ENCODE measurements at regions not wholly inside any gene's neighbourhood (a gene's known extent, or its start where the extent isn't known, plus 50 kb on each side); places are given as distances from the start of the nearest gene placed in this dataset.

DNA sequence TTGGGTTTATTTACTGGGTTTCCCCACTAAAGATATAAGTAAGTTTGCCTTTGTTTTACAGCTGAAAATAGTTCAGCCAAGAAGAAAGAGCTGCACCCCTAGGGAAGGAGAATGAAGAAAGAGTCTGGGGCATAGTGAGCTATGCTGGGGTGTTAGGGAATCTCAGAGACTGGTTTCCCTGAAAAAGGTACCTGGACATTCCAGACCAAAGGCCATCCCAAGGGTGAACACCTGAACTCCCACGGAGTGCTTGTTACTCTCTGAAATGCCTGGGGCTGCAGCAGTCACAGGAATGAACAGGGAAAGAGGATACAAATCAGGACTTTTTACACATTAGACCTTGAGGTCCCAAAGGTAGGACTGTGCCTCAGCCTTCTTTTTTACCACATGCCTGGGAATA, 337.6 kb upstream of the SLC10A2 start:
- TF ChIP-seq, protein P1, sequence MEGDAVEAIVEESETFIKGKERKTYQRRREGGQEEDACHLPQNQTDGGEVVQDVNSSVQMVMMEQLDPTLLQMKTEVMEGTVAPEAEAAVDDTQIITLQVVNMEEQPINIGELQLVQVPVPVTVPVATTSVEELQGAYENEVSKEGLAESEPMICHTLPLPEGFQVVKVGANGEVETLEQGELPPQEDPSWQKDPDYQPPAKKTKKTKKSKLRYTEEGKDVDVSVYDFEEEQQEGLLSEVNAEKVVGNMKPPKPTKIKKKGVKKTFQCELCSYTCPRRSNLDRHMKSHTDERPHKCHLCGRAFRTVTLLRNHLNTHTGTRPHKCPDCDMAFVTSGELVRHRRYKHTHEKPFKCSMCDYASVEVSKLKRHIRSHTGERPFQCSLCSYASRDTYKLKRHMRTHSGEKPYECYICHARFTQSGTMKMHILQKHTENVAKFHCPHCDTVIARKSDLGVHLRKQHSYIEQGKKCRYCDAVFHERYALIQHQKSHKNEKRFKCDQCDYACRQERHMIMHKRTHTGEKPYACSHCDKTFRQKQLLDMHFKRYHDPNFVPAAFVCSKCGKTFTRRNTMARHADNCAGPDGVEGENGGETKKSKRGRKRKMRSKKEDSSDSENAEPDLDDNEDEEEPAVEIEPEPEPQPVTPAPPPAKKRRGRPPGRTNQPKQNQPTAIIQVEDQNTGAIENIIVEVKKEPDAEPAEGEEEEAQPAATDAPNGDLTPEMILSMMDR (IDR thresholded peaks at IDR 0.05), result no peak
- no peak for TF ChIP-seq POLR2A (IDR thresholded peaks at IDR 0.05)

Data from lower leg skin (tissue), 3 donors.